ENCODE measurements at regions not wholly inside any gene's neighbourhood (a gene's known extent, or its start where the extent isn't known, plus 50 kb on each side); places are given as distances from the start of the nearest gene placed in this dataset.

DNA sequence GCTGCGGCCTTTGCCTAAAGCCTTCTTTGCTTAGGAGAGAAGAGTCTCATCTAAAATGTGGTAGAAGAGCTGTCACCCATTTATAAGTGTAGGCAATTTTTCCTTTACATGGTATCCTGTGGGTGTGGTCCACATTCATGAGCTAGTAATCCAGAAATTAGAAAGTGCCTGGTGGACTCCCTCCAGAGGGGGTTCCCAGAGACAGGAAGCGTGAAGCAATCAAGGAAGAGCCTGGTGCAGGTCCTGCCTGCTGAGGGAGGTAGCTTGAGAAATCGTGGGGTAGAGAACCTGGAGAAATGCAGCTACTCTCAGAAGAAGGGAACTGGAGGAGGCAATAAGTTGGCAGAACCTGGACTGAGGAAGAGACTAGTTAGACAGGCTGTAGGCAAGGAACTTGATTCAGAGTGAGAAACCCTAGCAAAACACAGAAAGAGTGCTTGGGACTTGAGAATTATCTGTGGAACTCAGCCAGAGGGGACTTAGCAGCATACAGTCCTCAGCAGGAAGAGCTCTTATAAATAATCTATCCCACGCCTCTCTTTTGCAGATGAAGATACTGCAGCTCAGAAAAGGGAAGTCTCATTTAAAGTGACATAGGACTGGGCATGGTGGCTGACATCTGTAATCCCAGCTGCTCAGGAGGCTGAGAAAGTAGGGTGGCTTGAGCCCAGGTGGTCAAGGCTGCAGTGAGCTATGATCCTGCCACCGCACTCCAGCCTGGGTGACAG, 182.4 kb upstream of the CCND2 start:
- no peak for FAIRE-seq

DNA sequence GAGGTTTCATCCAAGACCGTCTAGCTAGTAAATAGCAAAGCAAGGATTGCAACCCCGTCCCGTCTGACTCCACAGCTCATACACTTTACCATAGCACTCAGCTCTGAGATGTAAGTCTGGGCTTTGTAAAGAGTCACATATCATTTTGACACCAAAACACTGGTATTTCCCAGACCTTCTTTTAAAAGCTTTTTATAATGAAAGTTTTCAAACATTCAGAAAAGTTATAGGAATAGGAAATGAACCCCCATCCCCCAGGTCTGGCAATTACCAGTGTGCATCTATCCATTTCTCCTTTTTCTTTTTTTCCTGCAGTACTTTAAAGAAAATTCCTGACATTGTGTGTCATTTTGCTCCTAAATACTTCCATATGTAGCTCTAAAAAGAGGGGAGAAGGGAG, 183.6 kb upstream of the CCND2 start:
- FAIRE-seq = no peak

DNA sequence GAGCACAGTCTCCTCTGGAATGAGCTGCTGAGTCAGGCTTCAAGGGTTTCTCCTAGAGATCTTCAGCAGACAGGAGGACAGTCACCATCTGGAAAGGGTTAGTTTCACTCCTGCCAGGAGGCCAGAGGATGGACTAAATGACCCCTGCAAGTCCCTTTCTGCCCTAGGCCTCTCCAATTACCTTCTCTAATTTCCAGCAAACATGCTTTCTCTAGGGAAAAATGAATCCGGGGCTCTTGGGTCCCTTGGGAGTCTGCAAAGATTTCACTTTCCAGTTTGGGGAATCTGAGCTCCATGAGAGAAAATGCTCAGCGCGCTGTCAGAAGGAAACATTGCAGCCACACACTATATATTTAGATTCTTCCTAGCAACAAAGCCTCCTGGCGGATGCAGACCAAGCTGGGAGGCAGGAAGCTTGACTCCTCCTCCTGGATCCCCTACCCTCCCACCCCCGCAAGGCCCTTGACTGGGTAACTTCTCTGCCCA, 184.4 kb upstream of the CCND2 start:
- no peak for FAIRE-seq

DNA sequence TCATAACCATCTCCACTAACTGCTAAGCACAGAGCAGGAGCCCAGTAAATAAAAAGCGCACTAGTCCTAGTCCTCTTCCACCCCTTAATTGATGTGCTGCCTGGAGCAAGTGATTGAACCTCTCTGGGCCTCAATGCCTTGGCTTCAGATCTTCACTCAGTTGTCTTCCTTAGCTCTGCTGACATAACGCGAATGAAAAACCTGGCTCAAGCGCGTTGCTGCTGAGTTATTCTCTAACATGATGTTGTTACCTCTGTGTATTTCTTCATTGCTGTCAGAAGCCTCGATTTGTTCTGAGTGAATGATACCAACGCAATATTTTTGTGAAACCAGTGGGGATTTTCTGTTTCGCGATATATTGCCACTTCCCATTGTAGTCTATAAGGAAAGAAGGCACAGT, 185.1 kb upstream of the CCND2 start:
- FAIRE-seq = no peak

DNA sequence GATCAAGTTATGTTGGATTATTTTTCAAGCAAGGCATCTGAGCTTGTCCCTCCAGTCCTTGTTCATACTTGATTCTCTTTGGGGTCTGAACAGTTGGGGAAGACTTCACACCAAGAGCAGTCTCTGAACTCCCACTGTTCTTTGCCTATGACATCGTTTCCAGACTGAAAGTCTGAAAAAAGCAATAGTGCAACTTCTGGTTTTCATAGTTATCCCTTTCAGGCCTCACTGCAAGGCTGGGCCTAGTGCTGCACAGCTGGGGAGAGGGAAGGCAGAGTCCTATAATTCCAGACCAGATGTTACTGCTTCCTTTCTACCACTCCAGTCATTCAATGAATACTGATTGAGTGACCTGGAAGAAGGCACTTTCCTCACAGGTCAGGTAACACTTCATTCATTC, 187.1 kb upstream of the CCND2 start:
- no peak for FAIRE-seq

DNA sequence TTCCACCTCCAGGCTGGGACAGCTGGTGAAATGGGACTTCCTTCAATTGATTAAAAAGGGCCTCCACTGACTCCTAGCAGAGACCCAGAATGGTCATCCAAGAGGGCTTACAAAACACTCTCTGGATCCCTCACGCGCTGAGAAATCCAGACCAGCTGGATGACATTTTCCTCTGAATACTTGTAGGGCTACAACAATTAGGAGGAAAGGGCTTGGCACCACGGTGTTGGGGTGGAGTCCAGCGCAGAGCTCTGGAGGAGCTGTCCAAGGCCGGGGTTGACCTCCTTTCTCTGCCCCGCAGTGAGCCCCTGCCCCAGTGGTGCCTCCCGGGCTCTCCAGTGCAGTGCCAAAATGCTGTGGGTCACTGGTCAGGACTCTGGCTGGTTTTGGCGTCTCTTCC, 189.0 kb upstream of the CCND2 start:
- FAIRE-seq = no peak

DNA sequence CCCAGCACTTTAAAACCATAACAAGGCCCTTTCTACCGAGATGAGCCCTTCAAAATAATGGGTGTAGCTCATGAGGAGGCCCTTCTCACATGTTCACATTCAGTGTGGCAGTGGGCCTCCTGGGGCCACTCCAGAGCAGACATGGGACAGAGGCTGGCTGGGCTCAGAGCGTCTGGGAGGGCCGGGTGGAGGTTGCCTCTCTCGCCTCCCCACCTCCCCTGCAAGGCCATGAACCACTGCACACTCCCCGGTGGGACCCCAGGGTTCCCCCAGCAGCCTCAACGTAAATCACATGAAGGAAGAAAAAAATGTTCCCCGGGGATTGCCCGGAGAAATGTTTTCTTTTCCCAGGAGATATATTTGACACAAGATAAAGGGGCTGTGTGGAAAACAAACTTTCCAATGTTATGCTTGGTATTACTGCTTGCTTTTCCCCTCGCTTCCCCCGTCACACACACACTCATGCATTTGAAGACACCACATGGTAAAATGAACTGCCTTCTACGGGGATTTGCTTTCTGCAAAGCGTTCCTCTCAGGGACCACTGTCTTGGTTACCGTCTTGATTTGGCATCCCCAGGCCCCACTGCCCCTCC, 190.7 kb upstream of the CCND2 start:
- FAIRE-seq = no peak

DNA sequence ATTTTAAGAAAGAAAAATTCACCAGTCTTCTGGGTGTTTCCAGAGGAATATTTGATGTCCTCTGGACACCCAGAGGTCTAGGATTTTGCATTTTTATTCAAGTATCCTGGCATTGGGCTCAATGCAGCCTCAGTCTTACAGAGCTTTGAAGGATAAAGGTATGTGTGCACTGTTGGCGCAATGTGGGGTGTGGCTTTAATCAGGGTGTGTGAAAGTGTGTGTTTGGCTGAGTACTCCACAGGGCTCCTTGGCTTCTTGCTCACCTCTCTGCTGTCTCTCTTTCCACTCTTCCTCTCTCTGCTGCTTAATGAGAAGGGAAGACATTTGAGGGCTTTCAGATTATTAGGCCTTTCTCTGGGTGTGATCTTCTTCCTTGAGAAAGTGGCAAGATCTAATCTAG, 193.3 kb upstream of the CCND2 start:
- FAIRE-seq = no peak

DNA sequence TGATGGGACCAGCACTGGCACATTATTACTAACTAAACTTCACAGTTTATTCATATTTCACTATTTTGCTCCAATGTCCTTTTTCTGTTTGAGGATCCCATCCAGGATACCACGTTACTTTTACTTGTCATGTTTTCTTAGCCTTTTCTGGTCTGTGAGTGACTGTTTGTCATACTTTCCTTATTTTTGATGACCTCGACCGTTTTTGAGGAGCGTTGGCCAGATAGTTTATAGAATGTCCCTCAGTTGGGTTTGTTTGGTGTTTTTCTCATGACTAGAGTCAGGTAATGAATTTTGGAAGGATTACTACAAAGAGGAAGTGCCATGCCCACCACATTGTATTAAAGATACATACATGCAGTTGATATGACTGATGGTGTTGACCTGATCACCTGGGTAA, 199.4 kb upstream of the CCND2 start:
- FAIRE-seq = no peak

DNA sequence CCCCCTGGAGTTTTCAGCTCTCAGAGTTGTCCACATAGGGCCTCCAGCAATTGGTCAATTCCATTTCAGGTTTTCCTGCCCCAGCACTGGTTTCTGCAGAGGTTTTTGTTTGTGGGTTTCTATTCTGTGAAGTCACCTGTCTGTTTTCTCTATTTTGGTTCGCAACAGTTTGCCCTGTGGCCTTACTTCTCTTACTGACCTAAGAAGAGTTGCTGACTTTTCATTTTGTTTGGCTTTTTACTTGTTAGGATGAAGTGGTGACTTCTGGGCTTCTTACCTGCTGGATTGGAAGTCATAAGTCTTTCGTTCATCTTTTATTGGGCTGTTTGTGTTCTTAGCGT, 196.4 kb upstream of the PARP11 start:
- FAIRE-seq = no peak

DNA sequence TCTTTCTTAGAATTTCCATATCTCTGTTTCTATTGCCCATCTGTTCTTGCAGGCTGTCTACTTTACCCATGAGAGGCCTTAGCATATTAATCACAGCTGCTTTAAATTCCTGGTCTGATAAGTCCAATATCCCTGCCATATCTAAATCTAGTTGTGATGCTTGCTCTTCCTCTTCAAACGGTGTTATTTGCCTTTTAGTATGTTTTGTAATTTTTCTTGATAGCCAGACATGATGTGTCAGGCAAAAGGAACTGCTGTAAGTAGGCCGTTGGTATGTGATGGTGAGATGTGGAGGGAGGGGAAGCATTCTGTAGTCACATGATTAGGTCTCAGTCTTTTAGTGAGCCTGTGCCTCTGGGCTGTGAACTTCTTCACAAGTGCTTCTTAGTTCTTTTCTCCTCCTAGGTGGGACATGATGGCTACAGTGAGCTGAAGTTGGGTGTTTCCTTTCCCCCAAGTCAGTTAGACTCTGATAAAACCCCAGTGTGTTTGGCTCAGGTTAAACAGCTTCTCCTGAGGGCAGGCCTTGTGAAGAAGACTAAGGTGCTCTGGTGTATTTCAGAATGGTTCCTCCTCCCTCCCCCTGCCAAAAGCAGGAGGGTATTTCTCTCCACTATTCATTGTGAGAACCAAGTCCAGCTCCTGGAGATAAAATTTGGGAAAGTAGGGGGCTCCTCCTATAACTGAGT, 195.9 kb upstream of the PARP11 start:
- FAIRE-seq = no peak

DNA sequence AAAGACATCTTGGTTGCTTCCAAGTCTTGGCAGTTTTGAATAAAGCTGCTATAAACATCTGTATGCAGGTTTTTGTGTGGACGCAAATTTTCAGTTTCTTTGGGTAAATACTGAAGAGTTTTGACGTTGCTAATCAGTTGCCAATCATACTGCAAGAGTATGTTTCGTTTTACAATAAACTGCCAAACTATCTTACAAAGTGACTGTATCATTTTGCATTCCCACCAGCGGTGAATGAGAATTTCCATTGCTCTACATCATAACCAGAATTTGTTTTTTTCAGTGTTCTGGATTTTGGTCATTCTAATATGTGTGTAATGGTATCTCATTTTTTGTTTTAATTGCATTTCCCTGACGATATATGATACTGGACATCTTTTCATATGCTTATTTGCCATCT, 190.8 kb upstream of the PARP11 start:
- FAIRE-seq = no peak

DNA sequence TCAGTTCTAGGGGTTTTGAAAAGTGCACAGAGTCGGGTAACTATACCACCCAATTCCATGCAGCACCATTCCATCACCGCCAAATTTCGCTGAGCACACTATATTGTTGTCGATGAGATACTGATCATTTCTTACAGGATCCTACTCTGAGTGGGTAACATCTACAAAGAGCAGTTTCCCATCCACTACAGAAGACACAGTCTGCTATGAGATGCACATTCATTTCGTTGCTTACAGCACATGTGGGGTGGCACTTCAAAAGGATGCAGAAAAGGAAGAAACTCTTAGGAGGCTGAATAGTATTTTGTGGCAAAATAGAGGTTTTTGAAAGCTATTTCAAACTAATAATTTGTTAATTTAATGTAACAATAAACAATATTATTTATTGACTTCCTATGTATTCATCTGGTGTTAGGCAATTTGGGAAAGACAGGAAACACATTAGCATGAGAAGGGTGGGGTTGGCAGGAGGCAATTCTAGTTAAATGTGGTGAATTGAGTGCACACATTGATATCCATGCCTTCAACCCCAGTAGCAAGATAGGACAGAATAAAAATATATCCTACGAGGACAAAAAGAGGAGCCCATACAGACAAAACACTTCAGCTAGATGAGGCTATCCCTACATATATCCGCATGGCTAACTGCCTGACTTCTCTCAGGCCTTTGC, 186.8 kb upstream of the PARP11 start:
- no peak for FAIRE-seq

DNA sequence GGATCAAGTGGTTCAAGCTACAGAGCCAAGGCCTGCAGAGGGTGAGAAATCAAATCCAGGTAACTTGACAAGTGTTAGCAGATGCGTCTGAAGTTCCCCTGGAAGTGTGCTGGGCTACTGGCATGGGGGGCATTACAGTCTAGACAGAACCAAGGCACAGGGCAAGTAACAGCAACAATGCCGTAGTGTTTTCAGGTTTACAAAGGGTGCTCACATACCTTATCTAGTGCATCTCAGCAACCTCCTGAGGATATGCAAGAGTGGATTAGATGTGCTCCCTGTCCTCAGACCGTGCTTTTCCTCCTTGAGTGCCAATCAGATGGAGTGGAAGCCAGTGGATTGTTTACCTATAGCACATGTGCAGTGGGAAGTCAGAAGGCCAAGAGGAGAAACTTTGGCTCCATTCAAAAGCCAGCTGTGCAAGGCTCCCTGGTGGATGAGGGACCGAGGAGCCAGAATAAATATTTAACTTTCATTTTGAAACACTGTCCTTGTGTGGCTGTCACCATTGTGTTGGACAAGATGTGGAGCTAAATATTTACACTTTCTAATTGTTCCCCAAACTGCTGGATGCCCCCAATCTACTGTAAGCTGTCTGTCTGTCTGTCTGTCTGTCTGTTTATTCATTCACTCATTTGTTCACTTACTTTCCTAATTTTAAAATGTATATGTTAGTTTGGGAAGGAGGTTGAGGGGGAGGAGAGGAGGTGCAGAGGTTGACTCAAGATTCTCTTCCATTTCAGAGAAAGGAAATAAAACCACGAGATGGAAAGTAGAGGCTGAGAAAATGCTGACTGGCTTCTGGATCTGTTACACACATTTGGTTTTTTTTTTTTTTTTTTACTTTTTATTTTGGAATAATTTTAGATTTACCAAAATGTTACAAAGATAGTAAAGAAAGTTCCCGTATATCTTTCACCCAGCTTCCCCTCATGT, 184.0 kb upstream of the PARP11 start:
- no peak for FAIRE-seq

DNA sequence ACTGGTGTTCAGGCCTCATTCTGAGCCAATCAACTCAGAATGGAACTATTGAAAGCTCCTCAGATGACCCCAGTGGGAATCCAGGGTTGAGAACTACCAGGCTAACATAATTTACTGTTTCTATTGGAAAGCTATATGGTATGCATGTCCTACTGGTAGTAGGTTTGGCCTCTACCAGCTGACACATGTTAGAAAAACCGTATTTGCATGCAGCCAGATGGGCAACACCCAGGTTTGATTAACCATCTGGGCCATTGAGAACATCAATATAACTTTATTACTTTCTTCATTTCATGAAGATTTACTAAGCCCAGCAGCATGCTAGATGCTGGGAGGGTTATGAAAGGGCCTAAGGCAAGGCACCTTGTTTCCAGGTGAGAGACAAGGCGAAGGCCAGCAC, 181.4 kb upstream of the PARP11 start:
- FAIRE-seq = no peak

DNA sequence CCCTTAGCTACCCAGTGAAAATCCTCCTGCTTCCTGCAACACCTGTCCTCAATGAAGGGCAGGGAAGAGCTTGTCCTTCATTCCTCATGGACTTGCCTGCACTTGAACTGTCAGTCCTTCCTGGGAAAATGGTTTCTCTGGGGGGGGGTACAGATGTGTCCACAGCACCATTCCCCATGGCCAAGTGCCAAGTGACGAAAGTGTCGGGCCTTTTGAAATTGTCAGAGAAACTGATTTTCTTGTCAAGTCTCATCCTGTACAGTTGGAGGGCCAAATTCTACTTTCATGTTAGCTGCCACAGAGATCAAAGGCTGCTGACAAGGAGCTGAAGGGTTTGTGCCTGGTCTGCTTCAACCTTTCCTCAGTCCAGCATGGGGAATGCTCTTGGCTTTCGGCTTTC, 179.5 kb upstream of the PARP11 start:
- no peak for FAIRE-seq

DNA sequence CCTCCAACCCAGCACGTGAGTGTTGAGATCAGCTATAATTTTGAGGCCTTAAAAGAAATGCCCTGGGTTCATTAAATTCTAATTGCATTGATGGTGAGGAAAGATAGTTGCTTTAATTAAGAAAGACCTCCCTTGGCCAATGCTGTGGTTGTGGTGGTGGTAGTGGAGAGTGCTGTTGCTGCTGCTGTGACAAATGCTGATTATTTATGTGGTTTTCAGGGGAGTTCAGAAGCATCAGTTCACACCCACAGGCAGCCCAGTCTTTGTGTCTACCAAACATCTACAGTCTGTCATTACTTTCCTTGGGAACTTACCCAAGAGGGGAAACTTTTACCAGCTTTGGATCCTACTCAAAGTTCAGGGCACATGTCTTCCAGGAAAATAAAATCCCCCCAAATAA, 178.4 kb upstream of the PARP11 start:
- FAIRE-seq = no peak

DNA sequence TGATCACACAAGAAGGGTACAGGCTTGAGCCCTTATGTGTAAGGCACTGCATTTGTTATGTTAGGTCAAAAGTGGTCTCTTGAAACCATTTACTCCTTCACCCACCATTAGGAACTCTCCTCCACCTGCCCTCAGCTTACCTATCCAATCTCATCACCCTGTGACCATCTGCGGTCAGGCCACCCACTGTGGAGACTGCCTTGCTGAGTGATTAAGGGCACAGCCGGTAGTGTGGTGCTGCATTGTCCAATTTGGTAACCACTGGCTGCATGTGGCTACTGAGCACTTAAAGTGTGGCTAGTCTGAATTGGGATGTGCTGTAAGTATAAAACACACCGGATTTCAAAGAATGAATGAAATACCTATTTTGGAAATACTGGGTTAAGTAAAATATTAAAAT, 177.1 kb upstream of the PARP11 start:
- FAIRE-seq = no peak

DNA sequence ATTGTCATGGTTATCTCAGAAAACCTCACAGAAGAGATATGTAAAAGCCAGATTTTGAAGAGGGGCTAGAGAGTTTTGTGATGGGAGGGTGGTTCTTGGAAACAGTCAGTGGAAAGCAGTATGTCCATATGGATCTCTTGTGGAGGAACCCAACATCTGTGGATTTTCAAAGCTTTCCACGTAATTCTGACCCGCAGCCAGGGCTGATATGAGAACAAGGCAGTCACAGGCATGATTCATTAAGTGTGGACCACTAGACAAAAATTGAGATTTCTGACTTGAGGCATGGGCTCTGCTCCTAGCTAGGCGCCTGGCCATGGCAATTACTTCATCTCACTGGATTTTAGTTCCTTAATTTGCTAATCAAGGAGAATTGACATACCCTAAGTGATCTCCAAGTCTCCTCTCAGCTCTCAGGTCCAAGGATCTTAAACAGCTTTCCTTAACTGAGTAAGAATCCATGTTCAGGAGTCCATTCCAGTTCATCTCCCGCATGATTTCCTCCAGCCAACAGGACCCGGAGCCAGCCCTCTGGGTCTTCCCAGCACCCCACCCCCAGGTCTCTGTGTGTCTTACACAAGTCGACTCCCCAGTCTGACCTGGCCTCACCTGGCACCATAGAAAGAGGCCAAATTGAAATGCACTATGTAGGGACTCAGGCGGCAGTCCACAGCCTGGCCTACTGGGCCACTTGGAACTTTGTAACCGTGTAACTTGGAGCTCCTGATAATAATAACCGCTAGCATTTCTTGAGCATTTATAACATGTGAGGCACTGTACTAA, 176.3 kb upstream of the PARP11 start:
- no peak for FAIRE-seq

DNA sequence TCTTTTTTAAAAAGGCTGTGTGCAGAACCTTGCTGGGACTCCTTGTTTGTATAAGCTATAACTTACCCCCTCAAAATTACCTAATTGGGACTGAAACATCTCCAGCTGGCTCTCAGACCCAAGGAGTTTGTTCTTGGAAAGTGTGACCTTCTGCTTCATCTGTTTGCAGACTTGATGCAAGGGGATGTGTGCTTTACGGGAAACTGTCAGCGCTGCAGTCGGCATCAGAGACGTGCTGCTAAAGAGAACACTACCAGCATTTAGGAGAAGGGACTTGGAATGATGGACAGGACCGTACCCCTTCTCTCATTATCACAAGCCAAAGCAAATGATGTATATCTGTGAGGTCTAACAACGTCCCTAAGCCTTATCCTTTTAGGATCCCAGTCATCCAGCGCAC, 174.2 kb upstream of the PARP11 start:
- FAIRE-seq = no peak

DNA sequence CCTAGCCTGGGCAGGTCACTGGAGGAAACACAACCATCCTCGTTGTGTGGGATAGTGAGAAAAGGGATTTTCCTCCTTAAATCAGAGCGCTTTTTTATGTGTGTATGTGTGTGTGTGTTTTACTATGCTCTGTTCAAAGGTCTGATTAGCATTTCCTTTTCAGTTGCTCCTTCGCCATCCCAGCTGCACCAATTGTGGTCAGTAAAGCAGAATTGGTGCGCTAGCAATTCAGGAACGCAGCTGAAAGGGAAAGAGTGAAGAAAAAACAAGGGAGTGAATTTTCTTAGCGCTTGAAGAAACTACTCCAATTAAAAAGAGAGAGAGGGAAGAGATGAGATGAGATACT, 173.3 kb upstream of the PARP11 start:
- FAIRE-seq = no peak

Data from TTC549 (cell line).